ENCODE measurements at regions not wholly inside any gene's neighbourhood (a gene's known extent, or its start where the extent isn't known, plus 50 kb on each side); places are given as distances from the start of the nearest gene placed in this dataset.
"Not testable (repeated sequence)": the region's sequence is repeated elsewhere in the genome, so short reads cannot be mapped to it uniquely, and the experiment has no call there.

DNA sequence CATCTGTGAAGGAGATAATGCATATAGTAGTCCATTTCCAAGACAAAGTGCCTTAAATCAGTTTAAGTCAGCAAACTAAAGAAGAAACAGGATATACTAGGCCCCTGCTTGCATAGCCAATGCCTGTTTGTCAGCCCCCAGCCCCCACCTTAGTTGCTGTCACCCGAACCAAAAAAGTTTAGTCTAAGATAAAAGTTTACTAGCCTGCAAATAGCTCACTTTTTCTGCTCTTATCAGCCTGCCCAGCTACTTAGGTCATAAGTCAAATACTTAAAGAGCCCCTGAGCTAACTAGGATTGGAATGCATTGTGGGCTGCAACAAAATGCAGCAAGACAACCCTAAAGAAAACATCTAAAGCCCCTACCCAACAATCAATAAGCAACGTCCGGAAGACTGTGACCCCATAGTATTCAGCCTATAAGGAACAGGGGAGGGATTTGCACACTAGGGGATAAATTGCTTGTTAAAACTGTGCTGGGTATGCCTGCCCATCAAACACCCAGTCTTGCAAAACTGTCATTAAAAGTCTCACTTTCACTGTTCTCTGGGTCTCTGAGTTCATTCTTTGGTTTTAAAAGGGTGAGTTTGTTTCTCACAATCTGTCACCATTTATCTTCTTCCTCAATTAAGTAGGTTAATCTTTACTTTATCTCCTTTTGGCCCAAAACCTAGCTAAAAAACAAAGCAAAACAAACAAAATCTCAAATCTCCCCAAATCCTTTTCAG is 92.4 kb upstream of the CEP78 start:
- DNase-seq (ENCODE audit: low spot score) = no peak
- no peaks in the 10 kb centered on the region for H3K4me1 ChIP-seq (ENCODE audit: control insufficient read depth in 4 of 4, insufficient read depth in 4 of 4, low read length in 3 of 4)
- H3K27me3 ChIP-seq (ENCODE audit: control insufficient read depth in 4 of 4, insufficient read depth in 4 of 4, low read length in 3 of 4) = no peaks in the 10 kb centered on the region
- peaks cover 0 to 2% (median under 1%) of the 10 kb centered on the region in 4 donors for H3K9me3 ChIP-seq (ENCODE audit: control insufficient read depth in 4 of 4, low read length in 3 of 4)
- no peak overlapping the region for H3K4me3 ChIP-seq (ENCODE audit: low read depth in 1 of 3, low read length in 3 of 3)
- H3K36me3 ChIP-seq (ENCODE audit: control insufficient read depth in 4 of 4, insufficient read depth in 3 of 4, low read depth in 1 of 4, low read length in 3 of 4) = no peaks in the 10 kb centered on the region
- no peak overlapping the region for H3K9ac ChIP-seq (ENCODE audit: low read depth in 1 of 2, low read length in 2 of 2)
- no peak overlapping the region for H3K27ac ChIP-seq (ENCODE audit: low read depth in 1 of 2, low read length in 2 of 2)
- 64% methylated on average over 3 of the region's 3 CpGs for WGBS
- TF ChIP-seq FOXA2 (IDR thresholded peaks at IDR 0.05) = no peak
- TF ChIP-seq, protein P1, sequence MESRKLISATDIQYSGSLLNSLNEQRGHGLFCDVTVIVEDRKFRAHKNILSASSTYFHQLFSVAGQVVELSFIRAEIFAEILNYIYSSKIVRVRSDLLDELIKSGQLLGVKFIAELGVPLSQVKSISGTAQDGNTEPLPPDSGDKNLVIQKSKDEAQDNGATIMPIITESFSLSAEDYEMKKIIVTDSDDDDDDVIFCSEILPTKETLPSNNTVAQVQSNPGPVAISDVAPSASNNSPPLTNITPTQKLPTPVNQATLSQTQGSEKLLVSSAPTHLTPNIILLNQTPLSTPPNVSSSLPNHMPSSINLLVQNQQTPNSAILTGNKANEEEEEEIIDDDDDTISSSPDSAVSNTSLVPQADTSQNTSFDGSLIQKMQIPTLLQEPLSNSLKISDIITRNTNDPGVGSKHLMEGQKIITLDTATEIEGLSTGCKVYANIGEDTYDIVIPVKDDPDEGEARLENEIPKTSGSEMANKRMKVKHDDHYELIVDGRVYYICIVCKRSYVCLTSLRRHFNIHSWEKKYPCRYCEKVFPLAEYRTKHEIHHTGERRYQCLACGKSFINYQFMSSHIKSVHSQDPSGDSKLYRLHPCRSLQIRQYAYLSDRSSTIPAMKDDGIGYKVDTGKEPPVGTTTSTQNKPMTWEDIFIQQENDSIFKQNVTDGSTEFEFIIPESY (IDR thresholded peaks at IDR 0.05) = no peak

DNA sequence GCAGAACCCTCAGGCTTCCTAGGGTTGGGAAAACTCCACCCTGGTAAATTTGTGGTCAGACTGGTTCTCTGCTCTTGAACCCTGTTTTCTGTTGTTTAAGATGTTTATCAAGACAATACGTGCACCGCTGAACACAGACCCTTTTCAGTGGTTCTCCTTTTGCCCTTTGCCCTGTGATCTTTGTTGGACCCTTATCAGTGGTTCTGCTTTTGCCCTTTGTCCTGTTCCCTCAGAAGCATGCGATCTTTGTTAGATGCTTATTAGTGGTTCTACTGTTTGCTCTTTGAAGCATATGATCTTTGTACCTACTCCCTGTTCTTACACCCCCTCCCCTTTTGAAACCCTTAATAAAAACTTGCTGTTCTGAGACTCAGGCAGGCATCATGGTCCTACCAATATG is 93.6 kb upstream of the CEP78 start:
- not testable (repeated sequence) for H3K9ac ChIP-seq (ENCODE audit: low read depth in 1 of 2, low read length in 2 of 2); H3K36me3 ChIP-seq (ENCODE audit: control insufficient read depth in 4 of 4, insufficient read depth in 3 of 4, low read depth in 1 of 4, low read length in 3 of 4); H3K4me3 ChIP-seq (ENCODE audit: low read depth in 1 of 3, low read length in 3 of 3); H3K27me3 ChIP-seq (ENCODE audit: control insufficient read depth in 4 of 4, insufficient read depth in 4 of 4, low read length in 3 of 4); H3K27ac ChIP-seq (ENCODE audit: low read depth in 1 of 2, low read length in 2 of 2); H3K9me3 ChIP-seq (ENCODE audit: control insufficient read depth in 4 of 4, low read length in 3 of 4); DNase-seq (ENCODE audit: low spot score); H3K4me1 ChIP-seq (ENCODE audit: control insufficient read depth in 4 of 4, insufficient read depth in 4 of 4, low read length in 3 of 4)
- 42% methylated on average over 3 of the region's 3 CpGs for WGBS

DNA sequence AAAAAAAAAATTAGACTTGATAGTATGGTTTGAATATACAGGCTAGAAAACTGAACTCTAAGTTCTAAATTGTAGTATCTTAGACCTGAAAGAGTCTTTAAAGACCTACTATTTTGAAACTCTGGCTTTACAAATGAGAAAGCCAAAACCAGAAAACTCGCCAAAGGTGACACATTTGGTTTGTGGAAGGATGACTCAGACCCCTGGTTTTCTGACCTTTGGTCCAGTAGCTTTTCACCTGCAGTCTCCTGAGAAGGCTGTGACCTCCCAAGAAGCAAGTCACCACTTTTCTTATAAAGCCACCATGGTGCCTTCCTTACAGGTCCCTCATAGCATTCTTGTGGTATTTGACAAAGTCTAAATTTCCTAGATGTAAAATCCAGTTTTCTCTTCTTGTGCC is 102.1 kb upstream of the CEP78 start:
- H3K9me3 ChIP-seq (ENCODE audit: control insufficient read depth in 4 of 4, low read length in 3 of 4) = no peaks in the 10 kb centered on the region
- 94% methylated on average over 1 of the region's 1 CpG for WGBS
- no peak overlapping the region for H3K4me3 ChIP-seq (ENCODE audit: low read depth in 1 of 3, low read length in 3 of 3)
- DNase-seq (ENCODE audit: low spot score) = no peak
- H3K36me3 ChIP-seq (ENCODE audit: control insufficient read depth in 4 of 4, insufficient read depth in 3 of 4, low read depth in 1 of 4, low read length in 3 of 4) = no peaks in the 10 kb centered on the region
- H3K27ac ChIP-seq (ENCODE audit: low read depth in 1 of 2, low read length in 2 of 2) = no peak overlapping the region
- TF ChIP-seq FOXA1 (IDR thresholded peaks at IDR 0.05) (no peak), EGR1 (IDR thresholded peaks at IDR 0.05; ENCODE audit: low read depth in 2 of 2) (no peak), RAD21 (IDR thresholded peaks at IDR 0.05) (no peak), FOXA2 (IDR thresholded peaks at IDR 0.05) (no peak), GABPA (IDR thresholded peaks at IDR 0.05 in 1 of 2, conservative IDR thresholded peaks at IDR 0.05 in 1 of 2) (no peak), YY1 (IDR thresholded peaks at IDR 0.05) (no peak), TAF1 (conservative IDR thresholded peaks at IDR 0.05) (no peak), JUND (IDR thresholded peaks at IDR 0.05) (no peak), HNF4A (conservative IDR thresholded peaks at IDR 0.05) (no peak)
- TF ChIP-seq, protein P2, sequence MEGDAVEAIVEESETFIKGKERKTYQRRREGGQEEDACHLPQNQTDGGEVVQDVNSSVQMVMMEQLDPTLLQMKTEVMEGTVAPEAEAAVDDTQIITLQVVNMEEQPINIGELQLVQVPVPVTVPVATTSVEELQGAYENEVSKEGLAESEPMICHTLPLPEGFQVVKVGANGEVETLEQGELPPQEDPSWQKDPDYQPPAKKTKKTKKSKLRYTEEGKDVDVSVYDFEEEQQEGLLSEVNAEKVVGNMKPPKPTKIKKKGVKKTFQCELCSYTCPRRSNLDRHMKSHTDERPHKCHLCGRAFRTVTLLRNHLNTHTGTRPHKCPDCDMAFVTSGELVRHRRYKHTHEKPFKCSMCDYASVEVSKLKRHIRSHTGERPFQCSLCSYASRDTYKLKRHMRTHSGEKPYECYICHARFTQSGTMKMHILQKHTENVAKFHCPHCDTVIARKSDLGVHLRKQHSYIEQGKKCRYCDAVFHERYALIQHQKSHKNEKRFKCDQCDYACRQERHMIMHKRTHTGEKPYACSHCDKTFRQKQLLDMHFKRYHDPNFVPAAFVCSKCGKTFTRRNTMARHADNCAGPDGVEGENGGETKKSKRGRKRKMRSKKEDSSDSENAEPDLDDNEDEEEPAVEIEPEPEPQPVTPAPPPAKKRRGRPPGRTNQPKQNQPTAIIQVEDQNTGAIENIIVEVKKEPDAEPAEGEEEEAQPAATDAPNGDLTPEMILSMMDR (IDR thresholded peaks at IDR 0.05; ENCODE audit: low read depth, low read length, missing input control) = no peak
- TF ChIP-seq, protein P3, sequence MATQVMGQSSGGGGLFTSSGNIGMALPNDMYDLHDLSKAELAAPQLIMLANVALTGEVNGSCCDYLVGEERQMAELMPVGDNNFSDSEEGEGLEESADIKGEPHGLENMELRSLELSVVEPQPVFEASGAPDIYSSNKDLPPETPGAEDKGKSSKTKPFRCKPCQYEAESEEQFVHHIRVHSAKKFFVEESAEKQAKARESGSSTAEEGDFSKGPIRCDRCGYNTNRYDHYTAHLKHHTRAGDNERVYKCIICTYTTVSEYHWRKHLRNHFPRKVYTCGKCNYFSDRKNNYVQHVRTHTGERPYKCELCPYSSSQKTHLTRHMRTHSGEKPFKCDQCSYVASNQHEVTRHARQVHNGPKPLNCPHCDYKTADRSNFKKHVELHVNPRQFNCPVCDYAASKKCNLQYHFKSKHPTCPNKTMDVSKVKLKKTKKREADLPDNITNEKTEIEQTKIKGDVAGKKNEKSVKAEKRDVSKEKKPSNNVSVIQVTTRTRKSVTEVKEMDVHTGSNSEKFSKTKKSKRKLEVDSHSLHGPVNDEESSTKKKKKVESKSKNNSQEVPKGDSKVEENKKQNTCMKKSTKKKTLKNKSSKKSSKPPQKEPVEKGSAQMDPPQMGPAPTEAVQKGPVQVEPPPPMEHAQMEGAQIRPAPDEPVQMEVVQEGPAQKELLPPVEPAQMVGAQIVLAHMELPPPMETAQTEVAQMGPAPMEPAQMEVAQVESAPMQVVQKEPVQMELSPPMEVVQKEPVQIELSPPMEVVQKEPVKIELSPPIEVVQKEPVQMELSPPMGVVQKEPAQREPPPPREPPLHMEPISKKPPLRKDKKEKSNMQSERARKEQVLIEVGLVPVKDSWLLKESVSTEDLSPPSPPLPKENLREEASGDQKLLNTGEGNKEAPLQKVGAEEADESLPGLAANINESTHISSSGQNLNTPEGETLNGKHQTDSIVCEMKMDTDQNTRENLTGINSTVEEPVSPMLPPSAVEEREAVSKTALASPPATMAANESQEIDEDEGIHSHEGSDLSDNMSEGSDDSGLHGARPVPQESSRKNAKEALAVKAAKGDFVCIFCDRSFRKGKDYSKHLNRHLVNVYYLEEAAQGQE (IDR thresholded peaks at IDR 0.05) = no peak
- H3K9ac ChIP-seq (ENCODE audit: low read depth in 1 of 2, low read length in 2 of 2) = no peak overlapping the region
- no peaks in the 10 kb centered on the region for H3K27me3 ChIP-seq (ENCODE audit: control insufficient read depth in 4 of 4, insufficient read depth in 4 of 4, low read length in 3 of 4)
- H3K4me1 ChIP-seq (ENCODE audit: control insufficient read depth in 4 of 4, insufficient read depth in 4 of 4, low read length in 3 of 4) = no peaks in the 10 kb centered on the region
